SKM-1 (cell line): ENCODE measurements at regions not wholly inside any gene's neighbourhood (a gene's known extent, or its start where the extent isn't known, plus 50 kb on each side); places are given as distances from the start of the nearest gene placed in this dataset.
"Not testable (repeated sequence)": the region's sequence is repeated elsewhere in the genome, so short reads cannot be mapped to it uniquely, and the experiment has no call there.

Experiments
- DNase-seq: peaks from one replicate; lab custom pipeline; 2025; ENCODE audit not compliant: unreplicated experiment; lab: John Stamatoyannopoulos, UW

DNA sequence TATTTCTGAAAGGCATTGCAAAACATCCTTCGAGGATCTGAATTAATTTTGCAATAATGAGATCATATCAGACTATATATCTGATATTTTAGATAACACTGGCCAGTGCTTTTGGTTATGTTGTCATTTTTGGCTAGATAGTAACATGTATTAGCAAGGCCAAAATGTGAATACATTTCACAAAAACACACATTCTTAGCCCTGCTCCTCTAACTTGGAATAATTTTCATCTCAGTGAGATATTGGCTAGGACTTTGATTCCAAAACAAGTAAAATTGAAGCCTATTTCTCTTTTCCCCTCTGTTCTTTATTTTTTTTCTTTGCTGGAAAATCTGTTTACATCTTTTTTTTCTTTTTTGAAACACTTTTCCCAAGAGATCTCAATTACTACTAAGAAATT is 466.8 kb upstream of the CDH4 start:
- no peak for DNase-seq

DNA sequence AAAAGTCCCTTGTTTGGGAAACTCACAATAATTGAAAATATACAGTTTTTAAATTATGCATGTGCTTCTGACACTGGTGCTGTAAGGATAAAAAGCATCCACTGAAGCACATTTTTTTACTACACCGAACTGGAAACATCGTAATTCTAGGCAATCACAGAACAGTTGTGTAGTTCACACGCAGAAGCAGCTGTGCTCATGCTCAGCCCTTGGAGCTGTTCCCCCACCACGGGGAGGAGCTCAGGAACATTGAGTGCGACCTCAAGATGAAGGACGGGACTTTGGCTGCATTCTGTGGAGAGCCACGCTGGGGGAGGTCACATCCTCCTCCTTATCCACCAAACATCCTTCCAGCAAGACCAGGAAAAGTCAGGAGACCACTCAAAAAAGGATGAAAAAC is 466.3 kb upstream of the CDH4 start:
- DNase-seq: no peak

DNA sequence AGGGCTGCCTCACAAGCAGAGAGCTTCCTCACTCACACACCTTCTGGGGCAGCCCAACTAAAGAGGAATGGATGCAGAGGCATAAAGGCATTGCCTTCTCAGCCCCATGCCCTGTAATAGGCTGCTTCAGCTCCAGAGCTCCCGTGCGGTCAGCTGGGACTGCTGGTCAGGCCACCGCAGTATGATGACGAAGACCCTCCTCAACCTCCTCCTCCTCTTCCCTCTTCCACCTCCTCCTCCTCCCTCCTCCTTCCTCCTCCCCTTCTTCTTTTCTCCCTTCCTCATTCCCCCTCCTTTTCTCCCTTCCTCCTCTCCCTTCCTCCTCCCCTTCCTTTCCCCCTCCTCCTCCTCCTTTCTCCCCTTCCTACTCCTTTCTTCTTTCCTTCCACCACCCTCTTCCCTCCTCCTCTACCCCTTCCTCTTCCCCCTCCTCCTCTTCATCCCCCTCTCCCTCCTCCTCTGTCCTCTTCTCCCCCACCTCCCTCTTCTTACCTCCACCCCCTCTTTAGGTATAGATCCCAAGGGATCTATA is 465.3 kb upstream of the CDH4 start:
- DNase-seq: no peak

DNA sequence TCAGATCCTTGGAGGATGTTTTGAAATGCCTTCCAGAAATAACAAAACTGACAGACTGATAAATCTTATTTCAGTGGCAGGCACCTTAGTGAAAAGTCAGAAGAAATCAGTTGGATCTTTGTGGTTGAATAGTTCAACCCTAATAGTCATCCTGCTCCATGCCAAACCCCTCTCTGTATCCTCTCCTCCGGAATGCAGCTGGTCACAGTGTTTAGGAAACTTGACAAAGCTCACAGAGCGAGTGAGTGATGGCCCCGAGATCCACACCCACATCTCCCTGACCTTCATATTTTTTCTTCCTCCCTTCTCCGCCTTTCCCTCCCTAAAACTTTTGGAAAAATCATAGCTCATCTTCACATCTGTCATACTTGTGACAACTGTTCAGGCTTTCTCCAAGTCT is 464.8 kb upstream of the CDH4 start:
- no peak for DNase-seq

DNA sequence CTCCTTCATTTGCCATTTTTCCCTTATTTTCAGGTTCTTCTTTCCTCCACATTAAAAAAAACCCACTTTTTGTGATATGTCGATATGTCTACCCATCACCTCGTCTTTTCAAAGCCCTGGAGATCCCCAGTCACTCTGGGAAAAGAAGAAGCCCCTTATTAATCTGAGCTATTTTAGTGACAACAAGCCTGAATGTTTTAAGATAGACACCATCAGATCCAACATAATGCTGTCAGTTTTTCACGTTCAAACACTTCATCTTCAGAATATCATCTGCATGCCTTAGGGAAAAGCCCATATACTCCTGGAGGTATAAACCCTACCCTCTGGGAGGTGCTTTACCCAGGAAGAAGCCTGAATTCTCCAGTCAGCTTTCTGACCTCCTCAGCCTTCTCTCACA is 464.0 kb upstream of the CDH4 start:
- DNase-seq: no peak

DNA sequence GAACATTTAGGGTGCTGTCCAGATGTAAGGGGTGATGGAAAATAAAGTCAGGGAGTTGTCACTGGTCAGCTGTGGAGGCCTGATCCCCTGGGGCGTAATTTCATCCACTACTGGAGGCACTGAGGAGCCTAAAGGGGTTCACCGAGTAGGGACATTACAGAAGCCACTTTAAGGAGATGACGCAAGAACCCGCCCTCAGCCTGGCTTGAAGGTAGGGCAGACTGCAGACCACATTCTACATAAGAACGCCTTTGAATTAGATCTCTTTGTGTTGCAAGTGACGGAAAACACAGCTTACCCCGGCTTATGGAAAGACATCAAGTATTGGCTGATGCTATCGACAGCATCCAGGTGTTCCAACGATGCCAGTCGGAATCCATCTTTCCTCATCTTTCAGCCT is 462.7 kb upstream of the CDH4 start:
- DNase-seq: no peak

DNA sequence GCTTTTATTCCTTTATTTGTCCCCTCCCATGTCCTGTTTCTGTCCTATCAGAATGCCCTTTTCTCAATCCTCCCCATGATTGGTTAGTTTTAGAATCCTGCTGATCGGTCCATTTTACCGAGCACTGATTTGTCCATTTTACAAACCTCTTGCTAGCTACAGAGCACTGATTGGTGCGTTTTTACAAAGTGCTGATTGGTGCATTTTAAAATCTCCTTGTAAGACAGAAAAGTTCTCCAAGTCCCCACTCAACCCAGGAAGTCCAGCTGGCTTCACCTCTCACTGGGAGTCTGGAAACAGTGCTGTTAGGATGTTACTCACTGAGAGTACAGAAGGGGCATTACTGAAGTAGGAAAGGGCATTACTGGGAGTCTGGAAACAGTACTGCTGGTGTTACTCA is 461.7 kb upstream of the CDH4 start:
- DNase-seq: not testable (repeated sequence)

DNA sequence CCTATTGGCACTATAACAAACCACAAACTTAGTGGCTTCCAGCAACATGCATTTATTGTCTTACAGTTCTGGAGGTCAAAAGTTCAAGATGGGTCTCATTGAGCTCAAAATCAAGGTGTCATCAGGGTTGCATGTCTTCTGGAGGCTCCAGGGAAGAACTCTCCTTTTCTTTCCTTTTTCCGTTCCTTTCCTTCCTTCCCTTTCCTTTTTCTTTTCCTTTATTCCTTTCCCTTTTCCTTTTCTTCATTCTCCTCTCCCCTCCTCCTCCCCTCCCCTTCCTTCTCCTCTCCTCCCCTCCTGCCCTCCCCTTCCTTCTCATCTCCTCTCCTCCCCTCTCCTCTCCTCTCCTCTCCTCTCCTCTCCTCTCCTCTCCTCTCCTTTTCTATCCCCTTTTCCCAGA is 460.2 kb upstream of the CDH4 start:
- no peak for DNase-seq

DNA sequence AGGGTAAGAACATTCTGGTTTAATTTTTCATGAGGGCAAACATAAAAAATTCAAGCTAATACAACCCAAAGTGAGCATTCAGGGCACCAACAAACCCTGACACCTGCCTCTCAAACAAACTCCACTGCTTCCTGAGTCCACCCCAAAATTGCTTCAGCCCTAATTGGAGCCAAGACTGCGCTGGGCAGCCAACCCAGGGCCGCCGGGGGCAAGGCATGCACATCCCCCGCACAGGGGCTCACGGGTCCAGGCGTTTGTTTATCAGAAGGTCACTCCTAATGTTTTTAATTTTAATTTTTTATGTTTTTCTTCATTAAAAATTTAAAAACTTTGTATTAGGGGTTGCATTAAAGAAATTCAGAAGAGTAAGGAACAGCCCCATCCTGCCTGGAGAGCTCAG is 459.1 kb upstream of the CDH4 start:
- DNase-seq: no peak

DNA sequence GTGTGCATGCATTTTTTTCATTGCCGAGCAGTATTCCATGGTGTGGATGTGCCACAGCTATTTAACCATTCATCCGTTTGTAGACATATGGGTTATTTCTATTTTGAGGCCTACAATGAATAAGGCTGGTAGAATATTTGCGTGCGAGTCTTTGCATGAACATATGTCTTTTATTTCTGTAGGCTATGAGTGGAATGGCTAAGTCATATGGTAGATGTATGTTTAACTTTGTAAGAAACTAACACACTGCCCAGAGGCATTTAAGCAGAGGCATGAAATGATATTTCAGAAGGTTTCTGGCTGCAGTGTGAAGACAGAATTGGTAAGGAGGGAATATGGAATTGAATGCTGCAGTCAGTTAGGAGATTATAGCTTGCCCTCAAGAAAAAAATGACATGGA is 457.4 kb upstream of the CDH4 start:
- DNase-seq: no peak

DNA sequence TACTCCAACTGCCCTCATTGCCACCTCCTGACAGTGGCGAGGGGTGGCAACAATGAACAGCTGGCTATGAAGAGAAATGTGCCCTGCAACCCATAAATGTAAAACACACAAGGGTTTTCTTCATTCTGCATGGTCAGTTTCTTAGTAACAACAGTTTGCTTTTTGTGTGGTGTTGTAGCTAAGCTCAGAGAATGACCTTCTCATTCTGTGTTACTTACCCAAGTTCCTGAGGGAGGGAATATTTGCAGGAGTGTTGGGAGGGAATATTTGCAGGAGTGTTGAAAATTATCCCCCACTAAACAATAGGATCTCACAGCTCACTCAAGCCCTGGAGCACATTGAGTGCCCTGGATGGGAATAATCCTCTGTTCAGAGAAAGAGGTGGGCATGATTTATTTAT is 456.4 kb upstream of the CDH4 start:
- DNase-seq: no peak

DNA sequence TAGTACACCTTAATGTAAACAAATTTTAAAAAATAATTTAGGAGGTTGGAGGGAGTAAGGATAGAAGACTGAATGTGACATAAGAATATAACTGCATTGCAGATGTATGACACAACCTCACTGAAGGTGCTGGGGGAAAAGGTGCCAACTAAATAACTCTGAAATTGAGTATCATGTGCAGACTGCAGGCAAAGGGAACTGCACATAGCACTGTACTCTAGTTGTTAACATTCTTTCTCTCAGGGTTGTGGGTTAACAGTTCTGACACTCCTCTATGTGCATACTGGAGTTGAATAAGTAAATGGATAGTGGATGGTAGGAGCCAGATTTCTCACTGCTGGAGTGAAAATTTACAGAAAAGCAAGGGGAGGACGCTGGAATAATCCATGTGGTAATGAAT is 451.9 kb upstream of the CDH4 start:
- DNase-seq: no peak

DNA sequence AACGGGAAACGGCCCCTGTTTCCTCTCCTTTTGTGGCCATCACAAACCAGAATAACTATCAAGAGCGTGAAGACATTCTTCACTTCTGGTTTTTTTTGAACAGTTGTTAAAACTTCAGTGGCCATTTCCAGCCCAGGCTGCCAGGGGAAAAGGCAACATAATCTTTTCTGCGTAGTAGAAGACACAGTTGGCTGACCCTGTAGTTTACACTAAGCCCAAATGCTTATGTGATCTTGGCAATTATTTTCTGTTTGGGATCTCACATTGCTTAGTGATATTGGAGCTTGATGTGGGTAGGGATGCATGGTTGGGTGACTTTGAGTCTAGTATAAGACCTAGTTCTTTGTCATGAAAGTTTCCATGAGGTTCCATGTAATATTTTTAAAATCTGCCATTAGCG is 449.4 kb upstream of the CDH4 start:
- no peak for DNase-seq

DNA sequence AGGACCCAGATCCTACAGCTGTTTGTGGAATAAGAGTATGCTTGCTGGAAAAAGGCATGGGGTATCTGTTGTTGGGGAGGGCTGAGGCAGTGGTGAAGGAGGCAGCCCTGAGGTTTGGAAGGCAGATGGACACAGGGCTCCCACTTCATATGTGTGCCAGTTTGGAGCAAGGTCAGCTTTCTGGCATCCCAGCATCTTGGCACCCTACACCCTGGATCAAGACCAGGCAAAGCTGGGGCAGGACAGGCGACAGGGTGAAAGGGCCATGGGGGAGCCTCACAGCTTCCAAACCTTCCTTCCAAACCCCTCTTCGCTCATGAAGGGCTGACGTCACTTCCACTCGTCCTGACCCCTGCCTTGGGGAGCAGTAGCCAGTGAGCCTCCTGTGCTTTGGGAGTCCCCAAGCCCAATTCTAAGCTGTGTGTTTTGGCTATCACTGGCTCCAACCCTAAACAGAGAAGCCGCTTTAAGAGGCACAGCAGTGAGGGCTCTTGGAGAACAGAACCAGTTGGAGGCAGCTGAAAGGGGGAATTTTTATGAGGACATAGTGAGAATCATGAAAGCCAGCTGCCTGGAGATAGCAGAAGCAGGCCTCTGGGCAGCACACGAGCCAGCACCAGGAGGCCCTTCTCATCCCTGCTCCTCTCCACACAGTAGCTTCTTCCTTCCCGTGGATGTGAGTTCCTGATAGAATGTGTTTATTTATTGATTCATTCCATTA is 448.6 kb upstream of the CDH4 start:
- DNase-seq: no peak

DNA sequence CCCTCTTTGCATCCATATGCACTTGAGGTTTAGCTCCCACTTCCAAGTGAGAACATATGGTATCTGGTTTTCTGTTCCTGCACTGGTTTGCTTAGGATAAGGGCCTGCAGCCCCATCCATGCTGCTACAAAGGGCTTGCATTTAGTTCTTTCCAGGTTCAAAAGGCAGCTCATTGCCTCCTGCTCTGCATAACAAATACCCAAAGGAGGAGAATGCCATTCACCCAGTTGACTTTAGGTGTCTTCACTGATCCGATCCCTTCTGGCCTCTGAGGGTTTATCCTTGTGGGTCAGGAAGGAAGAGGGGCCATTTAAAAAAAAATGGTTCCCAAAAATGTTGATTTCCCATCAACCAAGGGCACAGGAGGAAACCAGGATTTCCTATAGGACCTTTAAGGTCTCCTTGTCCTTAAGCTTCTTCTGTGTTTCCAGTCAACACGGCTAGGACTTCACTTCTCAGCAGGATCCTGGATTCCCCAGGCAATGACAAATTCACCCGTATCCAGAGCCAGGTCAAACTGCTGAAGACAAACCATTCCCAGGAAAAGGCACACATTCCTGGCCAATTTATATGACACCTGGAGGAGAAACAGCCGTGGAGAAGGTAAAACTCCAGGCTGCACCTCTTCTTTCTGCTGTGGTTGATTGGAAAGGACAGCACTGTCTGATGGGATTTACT is 447.7 kb upstream of the CDH4 start:
- DNase-seq: no peak

DNA sequence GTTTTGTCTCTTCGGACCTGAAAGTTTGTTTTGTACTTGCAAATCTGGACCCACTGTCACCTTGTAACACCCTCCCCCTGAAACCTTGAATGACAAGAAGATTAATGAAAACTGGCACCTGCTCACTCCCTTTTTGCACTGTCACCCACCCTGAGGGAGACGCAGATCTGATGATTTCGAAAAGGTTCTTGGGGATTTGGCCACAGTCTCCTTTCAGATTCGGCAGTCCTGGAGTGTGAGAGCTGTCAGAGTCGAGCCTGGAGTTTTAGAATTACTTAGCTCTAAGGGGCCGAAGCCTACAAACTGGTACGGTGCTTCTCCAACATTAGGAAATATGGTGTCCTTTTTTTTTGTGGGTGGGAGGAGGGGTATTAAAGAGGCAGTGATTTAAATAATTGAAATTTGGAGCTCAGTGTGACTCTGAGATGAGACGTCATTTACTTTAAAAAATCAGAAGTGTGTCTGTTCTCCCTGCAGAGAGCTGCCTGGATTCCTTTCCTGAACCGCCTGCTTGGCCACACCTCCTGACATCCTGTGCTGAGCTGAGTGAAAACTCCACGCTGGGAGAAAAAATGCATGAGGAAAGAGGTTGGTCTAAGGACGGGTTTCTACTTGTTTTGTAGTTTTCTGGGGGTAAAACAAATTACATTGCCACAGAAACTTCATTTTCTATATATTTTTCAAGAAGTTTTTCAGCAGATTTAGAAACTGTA is 447.0 kb upstream of the CDH4 start:
- DNase-seq: no peak

DNA sequence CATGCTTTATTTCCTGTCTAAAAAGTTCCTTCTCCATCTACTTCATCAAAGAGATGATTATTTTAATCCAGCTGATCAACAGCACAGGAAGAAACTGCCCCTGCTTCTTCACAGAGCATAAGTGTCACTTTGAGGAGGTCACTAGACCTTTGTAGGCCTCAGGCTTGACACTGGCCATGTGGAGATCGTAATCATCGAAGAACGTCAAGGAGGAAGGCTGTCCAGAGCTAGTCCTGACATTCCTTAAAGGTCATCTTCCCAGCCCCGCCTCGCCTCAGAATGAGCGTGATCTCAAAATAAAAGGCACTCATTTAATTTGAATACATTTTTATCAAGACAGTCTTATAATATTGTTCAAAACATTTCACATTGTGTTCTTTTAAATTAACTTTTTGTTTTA is 445.7 kb upstream of the CDH4 start:
- DNase-seq: no peak

DNA sequence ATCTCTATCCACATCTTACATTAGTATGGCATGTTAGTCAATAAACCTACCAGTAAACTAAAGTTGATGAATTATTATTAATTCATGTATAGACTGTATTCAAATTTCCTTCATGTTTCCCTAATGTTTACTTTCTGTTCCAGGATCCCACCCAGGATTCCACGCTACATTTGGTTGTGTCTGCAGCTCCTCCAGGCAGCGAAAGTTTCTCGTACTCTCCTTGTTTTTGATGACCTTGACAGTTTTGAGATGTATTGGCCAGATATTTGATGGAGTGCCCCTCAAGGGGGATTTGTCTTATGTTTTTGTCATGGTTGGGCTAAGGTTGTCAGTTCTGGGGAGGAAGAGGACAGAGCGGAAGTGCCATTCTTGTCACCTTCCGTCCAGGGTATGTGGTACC is 445.2 kb upstream of the CDH4 start:
- DNase-seq: no peak

DNA sequence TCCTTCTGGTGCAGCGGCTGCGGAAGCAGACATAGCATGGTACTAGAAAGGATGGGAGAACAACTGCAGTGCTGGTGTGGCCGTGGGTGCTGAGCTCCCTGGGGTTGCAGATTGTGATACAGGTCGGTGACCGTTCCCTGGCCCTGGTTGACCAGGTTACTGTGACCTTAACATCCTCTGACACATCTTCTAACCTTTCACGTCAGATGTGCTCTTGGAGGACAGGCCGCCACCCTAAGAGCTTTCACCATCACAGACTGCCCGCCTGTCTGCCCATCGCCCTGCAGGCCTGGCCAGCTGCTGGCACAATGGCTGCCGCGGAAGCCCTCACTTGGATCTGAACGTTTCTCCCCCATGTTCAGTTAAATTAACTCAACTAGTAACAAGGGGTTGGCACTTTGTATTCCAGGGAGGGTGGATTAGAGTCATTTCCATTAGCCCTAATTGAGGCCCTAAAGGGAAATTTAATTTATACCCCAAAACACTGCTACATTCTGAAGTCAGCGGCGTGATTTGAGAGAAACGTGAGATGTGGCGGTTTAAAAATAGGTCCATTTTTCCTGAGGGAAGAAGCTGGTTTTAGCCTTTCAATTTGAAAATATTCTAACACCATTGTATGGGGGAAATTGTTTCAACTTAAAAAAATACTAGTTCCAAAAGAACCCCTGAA is 443.9 kb upstream of the CDH4 start:
- no peak for DNase-seq

DNA sequence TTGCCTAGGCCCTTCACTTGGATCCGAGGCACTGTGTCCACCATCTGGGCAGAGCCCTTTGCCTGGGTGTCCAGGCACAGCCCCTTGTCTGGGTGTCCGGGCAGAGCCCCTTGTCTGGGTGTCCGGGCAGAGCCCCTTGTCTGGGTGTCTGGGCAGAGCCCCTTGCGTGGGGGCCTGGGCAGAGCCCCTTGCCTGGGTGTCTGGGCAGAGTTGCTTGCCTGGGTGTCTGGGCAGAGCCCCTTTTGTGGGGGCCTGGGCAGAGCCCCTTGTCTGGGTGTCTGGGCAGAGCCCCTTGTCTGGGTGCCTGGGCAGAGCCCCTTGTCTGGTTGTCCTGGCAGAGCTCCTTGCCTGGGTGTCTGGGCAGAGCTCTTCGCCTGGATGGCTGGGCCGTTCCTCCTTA is 443.4 kb upstream of the CDH4 start:
- no peak for DNase-seq

DNA sequence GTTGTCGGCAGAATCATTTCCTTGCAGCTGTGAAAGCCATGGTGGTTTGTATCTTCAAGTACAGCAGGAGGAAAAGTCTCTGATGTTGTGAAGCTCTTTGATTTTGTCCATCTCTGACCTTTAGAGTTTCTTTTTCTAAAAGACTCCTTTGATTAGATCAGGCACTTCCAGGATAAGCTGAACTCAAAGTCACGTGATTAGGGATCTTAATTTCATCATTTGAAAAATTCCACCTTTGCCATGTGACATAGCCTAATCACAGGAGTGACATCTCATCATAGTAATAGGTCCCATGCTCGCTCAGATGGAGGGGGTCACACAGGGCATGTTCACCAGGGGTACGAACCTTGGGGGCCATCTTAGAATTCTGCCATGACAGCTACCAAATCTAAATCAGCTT is 441.5 kb upstream of the CDH4 start:
- no peak for DNase-seq

DNA sequence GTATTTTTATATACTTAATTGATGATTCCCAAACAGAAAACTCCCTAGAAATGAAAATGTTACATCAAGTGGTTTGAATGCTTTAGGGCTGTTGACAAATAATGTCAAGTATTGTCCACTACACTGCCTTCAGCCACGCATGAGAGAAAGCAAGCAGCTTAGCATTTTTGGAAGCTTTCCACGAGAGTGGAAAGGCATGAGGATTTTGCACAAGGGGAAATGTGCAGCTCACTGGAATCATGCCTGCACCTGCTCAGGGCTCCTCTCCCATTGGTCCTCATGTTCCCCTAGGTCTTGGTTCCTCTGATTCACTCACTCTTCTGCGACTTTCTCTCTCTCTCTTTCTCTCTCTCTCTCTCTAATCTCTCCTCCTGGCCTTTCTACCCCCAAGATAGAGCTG is 439.5 kb upstream of the CDH4 start:
- DNase-seq: no peak
